AG04450 (cell line): ENCODE measurements at regions not wholly inside any gene's neighbourhood (a gene's known extent, or its start where the extent isn't known, plus 50 kb on each side); places are given as distances from the start of the nearest gene placed in this dataset.

Source experiments
- CTCF ChIA-PET: fragments of 300-600, 350-600 bp; formaldehyde crosslinking; extraction: SDS; loops from one replicate; lab custom pipeline; 2022; ENCODE audit warnings: antibody characterized with exemption, inconsistent platforms; lab: Charles Lee
- POLR2A ChIA-PET: fragments of 350-600 bp; formaldehyde crosslinking; extraction: SDS; loops from one replicate; lab custom pipeline; 2021; ENCODE audit warnings: antibody characterized with exemption, inconsistent platforms; lab: Yijun Ruan, JAX
- DNase-seq: peaks from one replicate; pipeline ENCODE4 v3.0.0-alpha.2; 2011; ENCODE audit warnings: low read depth, low spot score
- H3K27ac ChIP-seq: one replicate; pipeline ENCODE4 v1.5.1; 2012; ENCODE audit warnings: low read depth, low read length, control low read depth
- H3K27me3 ChIP-seq: one replicate; pipeline ENCODE4 v1.6.0; 2012; ENCODE audit warnings: low read length; ENCODE audit not compliant: control insufficient read depth, insufficient read depth
- H3K4me3 ChIP-seq: 2 replicates; pipeline ENCODE4 v1.5.1; 2011; ENCODE audit warnings: mild to moderate bottlenecking, low read depth, low read length, control low read depth
- H3K9me3 ChIP-seq: 2 replicates; pipeline ENCODE4 v1.5.1; 2012; ENCODE audit warnings: low read length; ENCODE audit not compliant: control insufficient read depth, insufficient read depth
- CTCF ChIP-seq: IDR thresholded peaks from 2 replicates; pipeline ENCODE4 v1.5.1; 2011; ENCODE audit warnings: low read depth, low read length, control low read depth, inconsistent platforms

GRCh38 chr1:208896768-208897167 is 652.6 kb upstream of the PLXNA2 start:
- POLR2A ChIA-PET, result no interaction called here
- H3K27ac ChIP-seq, result no peak overlapping the region
- no peak for DNase-seq
- no peaks in the 10 kb centered on the region for H3K9me3 ChIP-seq
- CTCF ChIA-PET, result no interaction called here
- TF ChIP-seq CTCF, result no peak
- H3K4me3 ChIP-seq, result no peak overlapping the region
- H3K27me3 ChIP-seq, result no peaks in the 10 kb centered on the region

GRCh38 chr1:208899438-208899837 is 655.3 kb upstream of the PLXNA2 start:
- Histone ChIP-seq H3K27ac (no peak overlapping the region), H3K9me3 (no peaks in the 10 kb centered on the region), H3K4me3 (no peak overlapping the region), H3K27me3 (no peaks in the 10 kb centered on the region)
- ChIA-PET CTCF (no interaction called here), POLR2A (no interaction called here)
- no peak for DNase-seq
- TF ChIP-seq CTCF, result no peak

GRCh38 chr1:208903251-208903905 is 659.2 kb upstream of the PLXNA2 start:
- Histone ChIP-seq H3K27me3 (no peaks in the 10 kb centered on the region), H3K4me3 (no peak overlapping the region), H3K9me3 (no peaks in the 10 kb centered on the region), H3K27ac (no peak overlapping the region)
- DNase-seq, result no peak
- TF ChIP-seq CTCF, result no peak
- CTCF ChIA-PET, result no interaction called here
- POLR2A ChIA-PET, result no interaction called here

DNA sequence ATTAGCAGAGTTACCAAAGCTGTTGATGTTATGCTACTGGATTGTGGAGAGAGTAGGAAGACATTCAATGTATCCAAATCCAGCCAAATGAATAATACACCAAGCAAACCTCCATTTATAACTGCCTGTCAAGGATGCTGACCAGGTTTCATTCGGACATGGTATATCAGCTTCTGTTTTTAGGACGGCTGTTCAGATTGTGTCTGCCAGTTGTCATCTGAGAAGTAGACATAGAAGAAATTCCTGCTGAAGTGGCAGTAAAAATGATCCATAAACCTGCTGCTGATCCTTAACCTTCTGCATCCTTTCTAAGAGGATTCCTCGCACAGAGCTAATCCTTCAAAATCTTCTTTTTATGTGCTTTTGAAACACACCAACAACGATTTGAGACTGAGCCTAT is 663.6 kb upstream of the PLXNA2 start:
- TF ChIP-seq CTCF, result no peak
- Histone ChIP-seq H3K27me3 (no peaks in the 10 kb centered on the region), H3K4me3 (no peak overlapping the region), H3K27ac (no peak overlapping the region), H3K9me3 (no peaks in the 10 kb centered on the region)
- DNase-seq, result no peak
- POLR2A ChIA-PET, result no interaction called here
- CTCF ChIA-PET, result interaction anchor here (0.6 kb wide), 1 partner anchor 295 kb away, joined by 3 read pairs; no protein-coding TSS in a partner anchor

GRCh38 chr1:208909011-208909984 is 665.1 kb upstream of the PLXNA2 start:
- no peak overlapping the region for H3K27ac ChIP-seq
- no peaks in the 10 kb centered on the region for H3K9me3 ChIP-seq
- CTCF ChIA-PET, result no interaction called here
- POLR2A ChIA-PET, result no interaction called here
- TF ChIP-seq CTCF, result no peak
- no peak overlapping the region for H3K4me3 ChIP-seq
- no peaks in the 10 kb centered on the region for H3K27me3 ChIP-seq
- no peak for DNase-seq
